ENCODE measurements at regions not wholly inside any gene's neighbourhood (a gene's known extent, or its start where the extent isn't known, plus 50 kb on each side); places are given as distances from the start of the nearest gene placed in this dataset.

DNA sequence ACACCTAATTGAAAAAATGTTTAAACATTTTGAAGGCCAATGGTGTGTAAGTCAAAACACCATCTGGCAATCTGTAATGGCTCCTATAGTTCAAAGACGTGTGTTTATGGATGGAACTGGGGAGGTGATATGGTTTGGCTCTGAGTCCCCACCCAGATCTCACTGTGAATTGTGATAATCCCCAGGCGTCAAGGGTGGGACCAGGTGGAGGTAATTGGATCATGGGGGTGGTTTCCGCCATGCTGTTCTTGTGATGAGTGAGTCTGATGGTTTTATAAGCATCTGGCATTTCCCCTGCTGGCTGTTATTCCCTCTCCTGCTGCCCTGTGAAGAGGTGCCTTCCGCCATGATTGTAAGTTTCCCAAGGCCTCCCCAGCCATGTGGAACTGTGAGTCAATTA, 52.2 kb downstream of the ADRA2C start:
- no peak for DNase-seq

GRCh38 chr4:3819210-3819919, 53.2 kb downstream of the ADRA2C start:
- DNase-seq: no peak

DNA sequence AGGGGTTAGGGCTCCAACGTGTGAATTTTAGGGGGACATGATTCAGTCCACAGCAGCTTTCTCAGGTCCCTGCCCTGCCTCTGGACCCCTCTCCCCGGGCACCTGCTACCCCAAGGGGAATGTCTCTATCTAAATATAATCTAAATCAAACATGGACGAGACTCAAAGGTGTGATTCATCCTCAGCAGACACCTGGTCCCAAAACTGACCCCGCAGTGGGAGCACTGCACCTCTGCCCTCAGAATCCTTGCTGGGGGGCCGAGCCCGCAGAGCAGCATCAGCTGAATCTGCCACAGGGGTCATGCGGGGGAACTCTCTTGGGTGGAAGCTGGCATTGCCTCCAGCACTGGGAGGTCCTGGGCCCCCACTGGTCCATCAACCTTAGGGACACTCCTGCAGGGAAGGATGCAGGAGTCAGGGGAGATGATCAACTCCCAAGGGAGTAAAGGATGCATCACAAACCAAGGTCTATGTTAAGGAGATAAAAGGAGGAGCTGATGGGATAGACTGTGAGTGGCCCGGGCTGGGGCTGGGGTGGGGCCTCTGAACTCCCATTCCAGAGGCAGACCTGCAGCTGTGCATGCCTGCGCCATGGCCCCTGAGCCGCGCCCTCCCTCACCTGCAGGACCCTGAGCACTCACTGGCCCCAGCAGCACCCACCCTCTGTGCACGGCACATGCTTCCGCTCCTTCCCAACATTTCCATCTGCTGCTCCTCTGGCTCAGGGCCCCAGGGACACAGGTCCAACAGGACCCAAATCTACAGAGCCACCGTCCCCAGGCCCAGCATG, 54.0 kb downstream of the ADRA2C start:
- no peak for DNase-seq

GRCh38 chr4:3820806-3821579, 54.8 kb downstream of the ADRA2C start:
- no peak for DNase-seq

DNA sequence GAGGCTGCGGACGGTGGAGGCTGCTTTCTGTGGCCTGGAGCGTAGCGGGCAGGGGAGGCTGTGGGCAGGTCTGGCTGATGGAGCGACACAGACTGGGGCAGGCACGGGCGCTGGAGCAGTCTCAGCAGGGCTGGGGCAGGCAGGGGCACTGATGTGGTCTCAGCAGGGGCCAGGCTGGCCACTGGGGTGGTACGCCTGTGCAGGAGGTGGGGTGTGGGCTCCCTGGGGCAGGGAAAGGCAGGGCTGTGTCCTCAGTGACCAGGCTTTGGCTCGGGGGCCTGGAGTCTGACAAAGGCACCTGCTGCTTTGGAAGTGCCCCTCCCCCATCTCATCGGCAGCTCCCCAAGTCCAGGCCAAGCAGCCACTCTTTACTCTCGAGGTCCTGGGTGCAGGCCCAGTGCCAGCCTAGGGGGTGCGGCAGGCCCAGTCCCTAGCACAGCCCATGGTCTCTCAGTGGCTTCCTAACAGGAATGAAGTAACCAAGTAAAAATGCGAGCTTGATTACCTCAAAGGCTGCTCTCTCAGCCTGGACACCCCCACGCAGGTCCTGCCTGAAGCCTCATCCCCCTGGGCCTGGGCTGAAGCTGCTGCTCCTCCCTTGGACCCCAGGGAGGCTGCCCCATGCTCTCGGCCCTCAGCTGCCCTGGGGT, 55.5 kb downstream of the ADRA2C start:
- DNase-seq: no peak

- DNase-seq: no peak
Observed at GRCh38 chr4:3822230-3822947, 56.2 kb downstream of the ADRA2C start.

GRCh38 chr4:3823496-3824341, 57.5 kb downstream of the ADRA2C start:
- no peak for DNase-seq

- DNase-seq: no peak
Observed at GRCh38 chr4:3824521-3825270, 58.5 kb downstream of the ADRA2C start.

DNA sequence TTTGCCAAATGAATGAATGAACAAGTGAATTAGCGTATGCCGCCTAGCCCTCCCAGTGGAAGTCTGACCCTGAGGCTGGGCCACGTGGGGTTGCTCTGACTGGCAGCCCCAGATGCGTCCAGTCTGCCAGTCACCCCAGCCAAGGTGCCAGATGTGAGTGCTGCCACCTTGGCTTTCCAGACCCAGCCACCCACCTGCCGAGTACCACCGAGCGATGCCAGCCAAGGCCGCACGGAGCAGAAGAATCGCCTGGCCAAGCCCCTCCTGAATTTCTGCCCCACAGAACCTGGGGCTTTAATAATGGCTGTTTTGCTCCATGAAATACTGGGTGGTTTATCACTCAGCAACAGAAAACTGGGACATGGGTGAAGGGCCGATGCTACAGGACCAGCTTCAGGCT, 59.3 kb downstream of the ADRA2C start:
- no peak for DNase-seq

- no peak for DNase-seq
Observed at GRCh38 chr4:3826247-3827172, 60.3 kb downstream of the ADRA2C start.

DNA sequence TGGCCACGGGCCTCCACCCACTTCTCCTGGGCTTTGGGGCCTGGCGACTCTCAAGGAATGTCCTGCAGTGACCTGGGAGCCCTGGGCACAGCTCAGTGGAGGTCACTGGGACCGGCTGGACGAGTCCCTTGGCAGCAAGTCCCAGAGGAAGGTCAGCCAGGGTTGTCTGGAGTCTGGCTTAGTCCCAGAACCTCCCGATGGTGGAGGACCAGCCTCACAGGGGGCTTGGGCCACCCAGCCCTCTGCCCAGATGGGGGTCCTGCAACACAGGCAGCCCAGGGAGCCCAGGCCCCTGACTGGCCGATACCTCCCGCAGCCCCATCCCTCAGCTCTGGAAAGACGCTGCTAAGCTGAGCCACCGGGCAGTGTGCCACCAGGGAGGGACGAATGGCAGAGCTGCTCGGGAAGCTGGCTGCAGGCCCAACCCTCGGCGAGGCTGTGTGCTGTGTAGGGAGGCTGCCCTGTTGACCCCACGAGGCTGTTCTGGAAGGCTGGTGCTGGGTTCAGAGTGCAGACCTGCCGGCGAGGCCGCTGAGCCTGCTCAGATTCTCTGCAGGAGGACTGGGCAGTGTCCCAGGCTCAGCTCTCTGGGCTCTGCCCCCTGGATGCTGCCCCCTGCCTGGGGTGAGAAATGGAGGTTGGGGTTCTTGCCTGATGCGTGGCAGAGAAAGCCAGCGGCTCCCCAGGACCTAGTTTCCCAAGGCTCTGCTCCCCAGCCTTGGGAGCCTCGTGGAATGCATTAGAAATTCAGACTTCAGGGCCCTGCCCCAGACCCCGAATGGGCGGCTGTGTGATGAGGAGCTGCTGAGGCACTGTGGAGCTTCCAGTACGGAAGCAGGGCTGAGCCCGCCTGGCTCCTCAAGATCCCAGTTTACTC, 61.7 kb downstream of the ADRA2C start:
- no peak for DNase-seq

DNA sequence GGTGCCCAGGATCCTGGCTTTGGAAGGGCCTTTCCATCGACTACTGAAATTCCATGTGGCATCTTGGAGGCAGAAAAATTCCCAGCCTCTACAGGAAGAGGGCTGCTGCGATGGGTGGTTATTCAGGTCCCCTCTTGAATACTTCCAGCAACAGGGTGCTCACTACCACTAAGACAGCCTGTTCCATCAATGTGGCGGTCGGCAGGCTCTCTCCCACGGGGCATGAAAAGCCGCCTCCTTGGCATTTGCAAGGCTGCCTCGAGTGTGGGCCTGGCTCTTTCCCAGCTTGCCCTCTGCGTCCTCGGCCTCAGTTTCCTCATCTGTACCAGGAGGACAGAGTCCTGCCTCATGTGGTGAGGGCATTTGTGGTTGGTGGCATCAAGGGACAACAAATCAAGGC, 62.4 kb downstream of the ADRA2C start:
- DNase-seq: no peak

GRCh38 chr4:3829211-3829955, 63.2 kb downstream of the ADRA2C start:
- no peak for DNase-seq

GRCh38 chr4:3829956-3830773, 64.0 kb downstream of the ADRA2C start:
- DNase-seq: no peak

- DNase-seq: no peak
Observed at GRCh38 chr4:3830774-3831528, 64.8 kb downstream of the ADRA2C start.

- no peak for DNase-seq
Observed at GRCh38 chr4:3831529-3832150, 65.5 kb downstream of the ADRA2C start.
